ENCODE measurements at regions not wholly inside any gene's neighbourhood (a gene's known extent, or its start where the extent isn't known, plus 50 kb on each side); places are given as distances from the start of the nearest gene placed in this dataset.

- Mint-ChIP-seq H3K4me1 (ENCODE audit: low read depth) (no peaks in the 10 kb centered on the region), H3K4me3 (no peak overlapping the region), H3K27me3 (peaks cover 44% of the 10 kb centered on the region), H3K27ac (no peak overlapping the region), H3K9me3 (ENCODE audit: low read depth) (no peaks in the 10 kb centered on the region), H3K36me3 (peaks cover 2% of the 10 kb centered on the region)
Observed at GRCh38 chr3:43856351-43856750, 165.6 kb downstream of the ABHD5 start.

GRCh38 chr3:43856761-43857160 is 166.0 kb downstream of the ABHD5 start:
- Mint-ChIP-seq H3K36me3 (peaks cover under 1% of the 10 kb centered on the region), H3K27me3 (peaks cover 42% of the 10 kb centered on the region)

GRCh38 chr3:43857361-43858293 is 166.9 kb downstream of the ABHD5 start:
- peaks cover 39% of the 10 kb centered on the region for H3K27me3 Mint-ChIP-seq
- no peak overlapping the region for H3K4me3 Mint-ChIP-seq
- H3K36me3 Mint-ChIP-seq, result no peaks in the 10 kb centered on the region
- H3K9me3 Mint-ChIP-seq (ENCODE audit: low read depth), result no peaks in the 10 kb centered on the region
- no peaks in the 10 kb centered on the region for H3K4me1 Mint-ChIP-seq (ENCODE audit: low read depth)
- H3K27ac Mint-ChIP-seq, result no peak overlapping the region

More at GRCh38 chr3:43856761-43857160, 166.0 kb downstream of the ABHD5 start:
- Mint-ChIP-seq H3K4me3 (no peak overlapping the region), H3K27ac (no peak overlapping the region), H3K9me3 (ENCODE audit: low read depth) (no peaks in the 10 kb centered on the region), H3K4me1 (ENCODE audit: low read depth) (no peaks in the 10 kb centered on the region)

- H3K9me3 Mint-ChIP-seq (ENCODE audit: low read depth), result no peaks in the 10 kb centered on the region
- H3K27ac Mint-ChIP-seq, result no peak overlapping the region
- no peaks in the 10 kb centered on the region for H3K4me1 Mint-ChIP-seq (ENCODE audit: low read depth)
- H3K36me3 Mint-ChIP-seq, result no peaks in the 10 kb centered on the region
- no peak overlapping the region for H3K4me3 Mint-ChIP-seq
- H3K27me3 Mint-ChIP-seq, result peaks cover 41% of the 10 kb centered on the region
Observed at GRCh38 chr3:43858294-43858701, 167.6 kb downstream of the ABHD5 start.

GRCh38 chr3:43859766-43860165 is 169.0 kb downstream of the ABHD5 start:
- peaks cover 29% of the 10 kb centered on the region for H3K27me3 Mint-ChIP-seq
- no peaks in the 10 kb centered on the region for H3K36me3 Mint-ChIP-seq
- no peak overlapping the region for H3K27ac Mint-ChIP-seq
- H3K9me3 Mint-ChIP-seq (ENCODE audit: low read depth), result no peaks in the 10 kb centered on the region
- no peak overlapping the region for H3K4me3 Mint-ChIP-seq
- no peaks in the 10 kb centered on the region for H3K4me1 Mint-ChIP-seq (ENCODE audit: low read depth)

GRCh38 chr3:43861635-43862034 is 170.9 kb downstream of the ABHD5 start:
- H3K9me3 Mint-ChIP-seq (ENCODE audit: low read depth), result no peaks in the 10 kb centered on the region
- no peak overlapping the region for H3K4me3 Mint-ChIP-seq
- peaks cover 21% of the 10 kb centered on the region for H3K27me3 Mint-ChIP-seq
- H3K36me3 Mint-ChIP-seq, result no peaks in the 10 kb centered on the region
- no peaks in the 10 kb centered on the region for H3K4me1 Mint-ChIP-seq (ENCODE audit: low read depth)
- no peak overlapping the region for H3K27ac Mint-ChIP-seq

GRCh38 chr3:43862470-43862869 is 171.7 kb downstream of the ABHD5 start:
- Mint-ChIP-seq H3K4me3 (no peak overlapping the region), H3K36me3 (no peaks in the 10 kb centered on the region), H3K27me3 (peaks cover 18% of the 10 kb centered on the region), H3K9me3 (ENCODE audit: low read depth) (no peaks in the 10 kb centered on the region), H3K4me1 (ENCODE audit: low read depth) (no peaks in the 10 kb centered on the region), H3K27ac (no peak overlapping the region)

GRCh38 chr3:43862992-43863805 is 172.5 kb downstream of the ABHD5 start:
- peaks cover 15% of the 10 kb centered on the region for H3K27me3 Mint-ChIP-seq

GRCh38 chr3:43863966-43864933 is 173.5 kb downstream of the ABHD5 start:
- Mint-ChIP-seq H3K4me3 (no peak overlapping the region), H3K9me3 (ENCODE audit: low read depth) (no peaks in the 10 kb centered on the region), H3K36me3 (no peaks in the 10 kb centered on the region), H3K27ac (no peak overlapping the region), H3K4me1 (ENCODE audit: low read depth) (no peaks in the 10 kb centered on the region), H3K27me3 (peaks cover 15% of the 10 kb centered on the region)

More at GRCh38 chr3:43862992-43863805, 172.5 kb downstream of the ABHD5 start:
- H3K36me3 Mint-ChIP-seq, result no peaks in the 10 kb centered on the region
- H3K27ac Mint-ChIP-seq, result no peak overlapping the region
- H3K4me1 Mint-ChIP-seq (ENCODE audit: low read depth), result no peaks in the 10 kb centered on the region
- no peaks in the 10 kb centered on the region for H3K9me3 Mint-ChIP-seq (ENCODE audit: low read depth)
- H3K4me3 Mint-ChIP-seq, result no peak overlapping the region

- Mint-ChIP-seq H3K4me1 (ENCODE audit: low read depth) (no peaks in the 10 kb centered on the region), H3K9me3 (ENCODE audit: low read depth) (no peaks in the 10 kb centered on the region), H3K36me3 (no peaks in the 10 kb centered on the region), H3K27me3 (peaks cover 20% of the 10 kb centered on the region), H3K4me3 (no peak overlapping the region), H3K27ac (no peak overlapping the region)
Observed at GRCh38 chr3:43865351-43865750, 174.6 kb downstream of the ABHD5 start.

GRCh38 chr3:43865887-43866528 is 175.3 kb downstream of the ABHD5 start:
- H3K27me3 Mint-ChIP-seq, result peaks cover 16% of the 10 kb centered on the region
- no peak overlapping the region for H3K4me3 Mint-ChIP-seq
- no peaks in the 10 kb centered on the region for H3K36me3 Mint-ChIP-seq
- H3K4me1 Mint-ChIP-seq (ENCODE audit: low read depth), result no peaks in the 10 kb centered on the region
- H3K27ac Mint-ChIP-seq, result no peak overlapping the region
- H3K9me3 Mint-ChIP-seq (ENCODE audit: low read depth), result no peaks in the 10 kb centered on the region

GRCh38 chr3:43866529-43867353 is 176.0 kb downstream of the ABHD5 start:
- no peaks in the 10 kb centered on the region for H3K9me3 Mint-ChIP-seq (ENCODE audit: low read depth)
- H3K4me1 Mint-ChIP-seq (ENCODE audit: low read depth), result no peaks in the 10 kb centered on the region
- H3K4me3 Mint-ChIP-seq, result no peak overlapping the region
- no peak overlapping the region for H3K27ac Mint-ChIP-seq
- no peaks in the 10 kb centered on the region for H3K36me3 Mint-ChIP-seq
- peaks cover 15% of the 10 kb centered on the region for H3K27me3 Mint-ChIP-seq

GRCh38 chr3:43867436-43868072 is 176.8 kb downstream of the ABHD5 start:
- Mint-ChIP-seq H3K36me3 (no peaks in the 10 kb centered on the region), H3K4me1 (ENCODE audit: low read depth) (no peaks in the 10 kb centered on the region), H3K27me3 (peaks cover 15% of the 10 kb centered on the region), H3K4me3 (no peak overlapping the region), H3K27ac (no peak overlapping the region), H3K9me3 (ENCODE audit: low read depth) (no peaks in the 10 kb centered on the region)
